B cell (primary cell): ENCODE measurements at regions not wholly inside any gene's neighbourhood (a gene's known extent, or its start where the extent isn't known, plus 50 kb on each side); places are given as distances from the start of the nearest gene placed in this dataset.

Experiments used
- ATAC-seq: fragments of 200-7000 bp; cut with Tn5 transposase; one replicate; pipeline ENCODE4 v1.10.0; 2021; ENCODE audit warnings: low read depth, mild to moderate bottlenecking, moderate number of reproducible peaks, moderate library complexity
- CTCF ChIA-PET: fragments of 350-600 bp; sonication (Branson Sonifier 250); formaldehyde crosslinking; loops from one replicate; lab custom pipeline; 2021; ENCODE audit warnings: antibody characterized with exemption, inconsistent platforms; lab: Charles Lee
- POLR2A ChIA-PET: fragments of 350-600 bp; sonication (Branson Sonifier 250); formaldehyde crosslinking; loops from one replicate; lab custom pipeline; 2021; ENCODE audit warnings: antibody characterized with exemption; lab: Charles Lee
- DNase-seq: peaks from one replicate; pipeline ENCODE4 v3.0.0; 2013
- H2AFZ ChIP-seq: 2 replicates; pipeline ENCODE4 v1.6.1; 2012; ENCODE audit warnings: mild to moderate bottlenecking, low read depth, low read length; ENCODE audit not compliant: insufficient read depth, poor library complexity, severe bottlenecking
- H3K27ac ChIP-seq, 2 donors: 1 replicate in 1 of 2; 2 replicates in 1 of 2; pipeline ENCODE4 v1.5.1; 2012 to 2013; ENCODE audit warnings: low read length in 2 of 2, mild to moderate bottlenecking in 2 of 2, moderate library complexity in 1 of 2
- H3K27me3 ChIP-seq, 4 experiments: fragments of 200-600 bp in 1 of 4; sonication (generic) in 1 of 4; replicated peaks in 1 of 4; 1 replicate in 2 of 4; 2 replicates in 2 of 4; pipeline versions ENCODE4 v1.6.1 to v1.7.0; 2013 to 2016; ENCODE audit warnings: low read length in 3 of 4, mild to moderate bottlenecking in 2 of 4, mixed read lengths in 1 of 4, moderate library complexity in 1 of 4; ENCODE audit not compliant: insufficient read depth in 4 of 4, control insufficient read depth in 3 of 4; ENCODE audit errors: control extremely low read depth in 1 of 4
- H3K36me3 ChIP-seq, 2 experiments: replicated peaks in 1 of 2; 1 replicate in 1 of 2; 2 replicates in 1 of 2; pipeline versions ENCODE4 v1.6.1 to v1.7.1; 2013; ENCODE audit warnings: low read length in 1 of 2; ENCODE audit not compliant: insufficient read depth in 2 of 2, control insufficient read depth in 1 of 2; ENCODE audit errors: control extremely low read depth in 1 of 2, extremely low read depth in 1 of 2
- H3K4me1 ChIP-seq, 2 donors: fragments of 200-600 bp in 1 of 2; sonication (generic) in 1 of 2; 1 replicate in 1 of 2; 2 replicates in 1 of 2; pipeline versions ENCODE4 v1.5.1 to v1.6.1; 2013 to 2017; ENCODE audit warnings: low read length in 2 of 2; ENCODE audit not compliant: control insufficient read depth in 2 of 2, insufficient read depth in 2 of 2
- H3K4me2 ChIP-seq: replicated peaks from 2 replicates; pipeline ENCODE3; 2012; ENCODE audit warnings: mild to moderate bottlenecking, low read depth, low read length; ENCODE audit not compliant: poor library complexity, severe bottlenecking
- H3K4me3 ChIP-seq, 5 experiments: fragments of 200-600 bp in 1 of 5; sonication (generic) in 1 of 5; 1 replicate in 3 of 5; 2 replicates in 2 of 5; pipeline versions ENCODE4 v1.5.1 to v1.7.0; 2011 to 2016; ENCODE audit warnings: low read length in 4 of 5, mild to moderate bottlenecking in 4 of 5, low read depth in 2 of 5, control low read depth in 1 of 5, moderate library complexity in 1 of 5; ENCODE audit not compliant: insufficient read depth in 1 of 5; ENCODE audit errors: control extremely low read depth in 1 of 5, extremely low read depth in 1 of 5
- H3K79me2 ChIP-seq: fragments of 200-600 bp; sonication (generic); one replicate; pipeline ENCODE4 v1.6.0; 2016; ENCODE audit warnings: low read length; ENCODE audit not compliant: control insufficient read depth, insufficient read depth
- H3K9ac ChIP-seq: fragments of 200-600 bp; sonication (generic); 2 replicates; pipeline ENCODE4 v1.6.1; 2017; ENCODE audit warnings: mild to moderate bottlenecking, low read length, moderate library complexity
- H3K9me3 ChIP-seq, 3 donors: one replicate each; pipeline versions ENCODE4 v1.6.1 to v1.7.1; 2013; ENCODE audit warnings: low read length in 2 of 3; ENCODE audit not compliant: control insufficient read depth in 2 of 3, insufficient read depth in 1 of 3; ENCODE audit errors: control extremely low read depth in 1 of 3
- H4K20me1 ChIP-seq: 2 replicates; pipeline ENCODE4 v1.6.0; 2012; ENCODE audit warnings: mild to moderate bottlenecking, low read length; ENCODE audit not compliant: insufficient read depth, control insufficient read depth, poor library complexity, severe bottlenecking
- H3K27ac Mint-ChIP-seq: one replicate; pipeline ENCODE4 v1.8.0; 2021; ENCODE audit warnings: mixed read lengths
- H3K27me3 Mint-ChIP-seq: one replicate; pipeline ENCODE4 v1.8.0; 2021; ENCODE audit warnings: mixed read lengths
- H3K4me1 Mint-ChIP-seq: one replicate; pipeline ENCODE4 v1.8.0; 2021; ENCODE audit warnings: mixed read lengths
- H3K4me3 Mint-ChIP-seq: one replicate; pipeline ENCODE4 v1.8.0; 2021; ENCODE audit warnings: mixed read lengths
- H3K9me3 Mint-ChIP-seq: one replicate; pipeline ENCODE4 v1.8.0; 2022; ENCODE audit warnings: mixed read lengths; ENCODE audit not compliant: insufficient read depth
- CTCF ChIP-seq: fragments of 200-600 bp; IDR thresholded peaks from one replicate; pipeline ENCODE4 v1.8.0; 2022; ENCODE audit warnings: antibody characterized with exemption, mild to moderate bottlenecking
- EZH2 ChIP-seq: IDR thresholded peaks from 2 replicates; pipeline ENCODE4 v1.6.1; 2012; ENCODE audit warnings: borderline replicate concordance, low read depth, mild to moderate bottlenecking, moderate library complexity, low read length; ENCODE audit not compliant: insufficient read depth, poor library complexity, severe bottlenecking
- WGBS: methylation state at CpG from one replicate; pipeline ENCODE4 v1.1.5; 2013; ENCODE audit warnings: missing lambda C conversion rate; ENCODE audit not compliant: insufficient coverage; 5-methylcytosine and 5-hydroxymethylcytosine counted together
- intact Hi-C: fragments of 100-400 bp; cut with micrococcal nuclease; formaldehyde crosslinking; loops from one replicate; pipeline ENCODE4 v1.10.0; 2022

GRCh38 chr1:186514367-186514766 is 53.5 kb upstream of the PDC start:
- H4K20me1 ChIP-seq: no peaks in the 10 kb centered on the region
- peaks cover 28% of the 10 kb centered on the region for H3K4me1 Mint-ChIP-seq
- H3K9me3 Mint-ChIP-seq: peaks cover 4% of the 10 kb centered on the region
- POLR2A ChIA-PET: no interaction called here
- H3K9me3 ChIP-seq: peaks cover 0 to 17% (median 1%) of the 10 kb centered on the region in 3 donors
- H3K27ac Mint-ChIP-seq: no peak overlapping the region
- no peaks in the 10 kb centered on the region for H3K36me3 ChIP-seq
- H3K27me3 Mint-ChIP-seq: no peaks in the 10 kb centered on the region
- 96% methylated on average over 3 of the region's 4 CpGs for WGBS
- DNase-seq (no peak), ATAC-seq (no peak)
- no peaks in the 10 kb centered on the region for H3K27me3 ChIP-seq
- no peaks in the 10 kb centered on the region for H3K79me2 ChIP-seq
- H3K9ac ChIP-seq: no peak overlapping the region
- peaks cover 18 to 23% of the 10 kb centered on the region in 2 donors for H3K4me1 ChIP-seq
- intact Hi-C loops: no loop called here
- TF ChIP-seq CTCF (no peak), EZH2 (no peak)
- no peak overlapping the region for H3K4me3 Mint-ChIP-seq
- H2AFZ ChIP-seq: no peak overlapping the region
- no peak overlapping the region for H3K4me3 ChIP-seq
- no peak overlapping the region for H3K27ac ChIP-seq
- no peak overlapping the region for H3K4me2 ChIP-seq
- CTCF ChIA-PET: no interaction called here

GRCh38 chr1:186513526-186513925 is 52.6 kb upstream of the PDC start:
- DNase-seq (no peak), ATAC-seq (no peak)
- Histone ChIP-seq H3K27me3 (no peaks in the 10 kb centered on the region), H3K79me2 (no peaks in the 10 kb centered on the region), H4K20me1 (no peaks in the 10 kb centered on the region), H3K4me1 (peaks cover 18 to 23% of the 10 kb centered on the region in 2 donors), H3K9me3 (peaks cover 0 to 17% (median 0%) of the 10 kb centered on the region in 3 donors), H3K27ac (no peak overlapping the region), H2AFZ (peak overlapping the region; percentile 80), H3K4me2 (no peak overlapping the region), H3K4me3 (no peak overlapping the region), H3K9ac (no peak overlapping the region), H3K36me3 (no peaks in the 10 kb centered on the region)
- ChIA-PET CTCF (interaction anchor here (0.9 kb wide), 1 partner anchor 29 kb away, joined by 3 read pairs; no protein-coding TSS in a partner anchor), POLR2A (no interaction called here)
- Mint-ChIP-seq H3K4me3 (no peak overlapping the region), H3K27ac (no peak overlapping the region), H3K4me1 (peaks cover 25% of the 10 kb centered on the region), H3K27me3 (no peaks in the 10 kb centered on the region), H3K9me3 (peaks cover 6% of the 10 kb centered on the region)
- 89% methylated on average over 3 of the region's 3 CpGs for WGBS
- intact Hi-C loops: no loop called here
- no peak for TF ChIP-seq EZH2
- no peak for TF ChIP-seq CTCF
